A549 (cell line): ENCODE measurements at regions not wholly inside any gene's neighbourhood (a gene's known extent, or its start where the extent isn't known, plus 50 kb on each side); places are given as distances from the start of the nearest gene placed in this dataset.

Experiments used
- ATAC-seq, 2 experiments: fragments of 200-7000 bp in 1 of 2; fragments of >200 bp in 1 of 2; cut with Nextera tagmentation in 1 of 2; cut with Tn5 transposase in 1 of 2; 3 replicates each; pipeline versions ENCODE4 v1.8.0 to v1.9.1; 2018 to 2020; ENCODE audit warnings: mild to moderate bottlenecking in 1 of 2, moderate library complexity in 1 of 2
- CTCF ChIA-PET: fragments of 300-600 bp; sonication (Branson Sonifier 250); formaldehyde crosslinking; extraction: SDS; loops from one replicate; lab custom pipeline; 2021; ENCODE audit warnings: antibody characterized with exemption, inconsistent platforms; lab: Yijun Ruan, JAX
- POLR2A ChIA-PET: fragments of 350-600 bp; formaldehyde crosslinking; extraction: SDS; loops from one replicate; lab custom pipeline; 2021; ENCODE audit warnings: antibody characterized with exemption, inconsistent platforms; lab: Yijun Ruan, JAX
- DNase-seq, 2 experiments: peaks; one replicate each; pipeline versions ENCODE4 v3.0.0 to v3.0.0-alpha.2; 2011 to 2016; ENCODE audit warnings: low read depth in 1 of 2, low spot score in 1 of 2
- FAIRE-seq: peaks from 2 replicates; lab custom pipeline; 2011; peaks lifted over from hg19 to GRCh38; lab: Jason Lieb, UNC
- H3K27ac ChIP-seq, 2 experiments: fragments of >200 bp; sonication (Bioruptor Twin); formaldehyde crosslinking; 3 replicates each; pipeline ENCODE4 v1.5.1; 2016 to 2017
- H3K4me1 ChIP-seq: fragments of >200 bp; sonication (Bioruptor Twin); formaldehyde crosslinking; 3 replicates; pipeline ENCODE4 v1.6.1; 2016
- H3K4me2 ChIP-seq: fragments of >200 bp; sonication (Bioruptor Twin); formaldehyde crosslinking; 3 replicates; pipeline ENCODE4 v1.6.1; 2016
- H3K4me3 ChIP-seq: fragments of >200 bp; sonication (Bioruptor Twin); formaldehyde crosslinking; 3 replicates; pipeline ENCODE4 v1.5.1; 2016
- H3K9me3 ChIP-seq: fragments of >200 bp; sonication (Bioruptor Twin); formaldehyde crosslinking; 3 replicates; pipeline ENCODE4 v1.6.1; 2016
- EHMT2 ChIP-seq: fragments of 200-600 bp; sonication (generic); IDR thresholded peaks from 2 replicates; pipeline ENCODE4 v1.6.1; 2016; ENCODE audit warnings: antibody characterized with exemption, low read depth, mild to moderate bottlenecking, moderate library complexity
- EP300 ChIP-seq, 2 experiments: fragments of >200 bp; sonication (Bioruptor Twin); formaldehyde crosslinking; IDR thresholded peaks; 2 replicates in 1 of 2; 3 replicates in 1 of 2; pipeline ENCODE4 v1.6.1; 2016 to 2017
- HOXB13 ChIP-seq: fragments of 250-450 bp; sonication (Bioruptor Pico); IDR thresholded peaks from 2 replicates; pipeline ENCODE4 v1.5.0; 2020; ENCODE audit warnings: low read depth, mild to moderate bottlenecking, moderate library complexity
- HOXB5 ChIP-seq: fragments of 250-450 bp; sonication (Bioruptor Pico); IDR thresholded peaks from 2 replicates; pipeline ENCODE4 v1.5.0; 2020; ENCODE audit warnings: mild to moderate bottlenecking, moderate library complexity
- JUNB ChIP-seq: fragments of >200 bp; sonication (Bioruptor Twin); formaldehyde crosslinking; IDR thresholded peaks from 2 replicates; pipeline ENCODE4 v1.6.1; 2016
- MAFK ChIP-seq: fragments of 450-650 bp; IDR thresholded peaks from 2 replicates; pipeline ENCODE4 v1.6.1; 2014; ENCODE audit not compliant: partially characterized antibody
- MAZ ChIP-seq: fragments of 150-350 bp; IDR thresholded peaks from 2 replicates; pipeline ENCODE4 v1.6.1; 2014; ENCODE audit warnings: antibody characterized with exemption, low read depth, low read length, borderline replicate concordance
- NPAS2 ChIP-seq: fragments of 250-450 bp; sonication (Bioruptor Pico); IDR thresholded peaks from 2 replicates; pipeline ENCODE4 v1.8.0; 2022; ENCODE audit warnings: mild to moderate bottlenecking, moderate library complexity, borderline replicate concordance
- POLR2AphosphoS2 ChIP-seq: conservative IDR thresholded peaks from 2 replicates; pipeline ENCODE4 v1.6.1; 2012; ENCODE audit warnings: low read length, improper control_type of control experiment, inconsistent platforms
- RFX5 ChIP-seq: fragments of 450-650 bp; IDR thresholded peaks from 2 replicates; pipeline ENCODE4 v1.7.1; 2014; ENCODE audit warnings: antibody characterized with exemption, mild to moderate bottlenecking, moderate library complexity
- SMC3 ChIP-seq: fragments of >200 bp; sonication (Bioruptor Twin); formaldehyde crosslinking; IDR thresholded peaks from 3 replicates; pipeline ENCODE4 v1.6.1; 2018; ENCODE audit warnings: inconsistent platforms
- SREBF2 ChIP-seq: fragments of 450-650 bp; IDR thresholded peaks from 2 replicates; pipeline ENCODE4 v1.6.1; 2014; ENCODE audit warnings: mild to moderate bottlenecking, moderate library complexity
- TP53 ChIP-seq: fragments of 250-450 bp; sonication (Bioruptor Pico); IDR thresholded peaks from 2 replicates; pipeline ENCODE4 v1.5.0; 2021; ENCODE audit warnings: mild to moderate bottlenecking, moderate library complexity
- ZC3H11A ChIP-seq: fragments of 450-650 bp; IDR thresholded peaks from 2 replicates; pipeline ENCODE4 v1.6.1; 2014; ENCODE audit warnings: antibody characterized with exemption, mild to moderate bottlenecking
- ZFP36 ChIP-seq: fragments of 450-650 bp; IDR thresholded peaks from 2 replicates; pipeline ENCODE4 v1.6.1; 2014; ENCODE audit warnings: borderline replicate concordance; ENCODE audit not compliant: partially characterized antibody
- ZSCAN20 ChIP-seq: fragments of 250-450 bp; sonication (Bioruptor Pico); IDR thresholded peaks from 2 replicates; pipeline ENCODE4 v1.8.0; 2022; ENCODE audit warnings: mild to moderate bottlenecking, moderate library complexity
- WGBS: methylation state at CpG from one replicate; pipeline ENCODE4 v1.1.6; 2017; ENCODE audit errors: missing lambda C conversion rate; 5-methylcytosine and 5-hydroxymethylcytosine counted together
- TF ChIP-seq, protein P1 (sequence below): fragments of >200 bp; sonication (Bioruptor Twin); formaldehyde crosslinking; IDR thresholded peaks from 3 replicates; pipeline ENCODE4 v1.6.1; 2016
- TF ChIP-seq, protein P2 (sequence below): fragments of 150-350 bp; IDR thresholded peaks from 2 replicates; pipeline ENCODE4 v1.6.1; 2014; ENCODE audit warnings: low read depth, mild to moderate bottlenecking, low read length
- TF ChIP-seq, protein P3 (sequence below): IDR thresholded peaks from 2 replicates; pipeline ENCODE4 v1.6.1; 2012; ENCODE audit warnings: low read depth, borderline replicate concordance

- CTCF ChIA-PET: interaction anchor here (1.7 kb wide), 1 partner anchor 10 kb away, joined by 3 read pairs; no protein-coding TSS in a partner anchor
- Histone ChIP-seq H3K4me1 (no peaks in the 10 kb centered on the region), H3K4me2 (no peak overlapping the region), H3K27ac (no peak overlapping the region), H3K4me3 (no peak overlapping the region), H3K9me3 (no peaks in the 10 kb centered on the region)
- ATAC-seq: no peak
- no peak for DNase-seq
- TF ChIP-seq TP53 (CRISPR knock-in tag): no peak
- TF ChIP-seq ZSCAN20 (CRISPR knock-in tag): no peak
- TF ChIP-seq ZFP36: no peak
- TF ChIP-seq, protein P1, sequence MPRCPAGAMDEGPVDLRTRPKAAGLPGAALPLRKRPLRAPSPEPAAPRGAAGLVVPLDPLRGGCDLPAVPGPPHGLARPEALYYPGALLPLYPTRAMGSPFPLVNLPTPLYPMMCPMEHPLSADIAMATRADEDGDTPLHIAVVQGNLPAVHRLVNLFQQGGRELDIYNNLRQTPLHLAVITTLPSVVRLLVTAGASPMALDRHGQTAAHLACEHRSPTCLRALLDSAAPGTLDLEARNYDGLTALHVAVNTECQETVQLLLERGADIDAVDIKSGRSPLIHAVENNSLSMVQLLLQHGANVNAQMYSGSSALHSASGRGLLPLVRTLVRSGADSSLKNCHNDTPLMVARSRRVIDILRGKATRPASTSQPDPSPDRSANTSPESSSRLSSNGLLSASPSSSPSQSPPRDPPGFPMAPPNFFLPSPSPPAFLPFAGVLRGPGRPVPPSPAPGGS: no peak
- no peak for TF ChIP-seq JUNB
- TF ChIP-seq MAFK: peak; percentile 41
- TF ChIP-seq HOXB5: no peak
- no peak for TF ChIP-seq EHMT2
- TF ChIP-seq, protein P2, sequence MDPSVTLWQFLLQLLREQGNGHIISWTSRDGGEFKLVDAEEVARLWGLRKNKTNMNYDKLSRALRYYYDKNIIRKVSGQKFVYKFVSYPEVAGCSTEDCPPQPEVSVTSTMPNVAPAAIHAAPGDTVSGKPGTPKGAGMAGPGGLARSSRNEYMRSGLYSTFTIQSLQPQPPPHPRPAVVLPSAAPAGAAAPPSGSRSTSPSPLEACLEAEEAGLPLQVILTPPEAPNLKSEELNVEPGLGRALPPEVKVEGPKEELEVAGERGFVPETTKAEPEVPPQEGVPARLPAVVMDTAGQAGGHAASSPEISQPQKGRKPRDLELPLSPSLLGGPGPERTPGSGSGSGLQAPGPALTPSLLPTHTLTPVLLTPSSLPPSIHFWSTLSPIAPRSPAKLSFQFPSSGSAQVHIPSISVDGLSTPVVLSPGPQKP: no peak
- POLR2A ChIA-PET: no interaction called here
- no peak for FAIRE-seq
These were observed 2167.9 kb upstream of the C9orf72 start for GRCh38 chr9:29741169-29741568.

DNA sequence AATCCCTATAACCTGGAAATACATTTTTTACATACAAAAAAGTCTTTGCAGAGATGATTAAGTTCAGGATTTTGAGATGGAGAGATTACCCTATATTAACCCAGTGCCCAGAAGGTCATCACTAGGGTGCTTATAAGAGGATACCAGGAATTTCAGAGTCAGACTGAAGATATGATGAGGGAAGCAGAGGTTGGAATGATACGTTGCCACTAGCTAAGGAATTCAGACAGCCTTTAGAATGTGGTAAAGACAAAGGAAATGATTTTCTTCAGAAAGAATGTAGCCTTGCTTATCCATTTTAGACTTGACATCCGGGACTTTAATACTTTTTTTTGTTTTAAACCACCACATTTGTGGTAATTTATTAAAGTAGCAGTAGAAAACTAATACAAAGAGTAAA, 2176.8 kb upstream of the C9orf72 start:
- ChIA-PET CTCF (no interaction called here), POLR2A (no interaction called here)
- H3K4me1 ChIP-seq: no peaks in the 10 kb centered on the region
- ATAC-seq (no peak), DNase-seq (no peak), FAIRE-seq (no peak)
- no peak overlapping the region for H3K4me2 ChIP-seq
- no peak overlapping the region for H3K27ac ChIP-seq
- H3K9me3 ChIP-seq: no peaks in the 10 kb centered on the region
- H3K4me3 ChIP-seq: no peak overlapping the region
- TF ChIP-seq NPAS2 (CRISPR knock-in tag): no peak
- TF ChIP-seq ZSCAN20 (CRISPR knock-in tag): no peak
- TF ChIP-seq SREBF2: no peak
- TF ChIP-seq ZC3H11A: no peak
- TF ChIP-seq POLR2AphosphoS2: no peak
- TF ChIP-seq, protein P3, sequence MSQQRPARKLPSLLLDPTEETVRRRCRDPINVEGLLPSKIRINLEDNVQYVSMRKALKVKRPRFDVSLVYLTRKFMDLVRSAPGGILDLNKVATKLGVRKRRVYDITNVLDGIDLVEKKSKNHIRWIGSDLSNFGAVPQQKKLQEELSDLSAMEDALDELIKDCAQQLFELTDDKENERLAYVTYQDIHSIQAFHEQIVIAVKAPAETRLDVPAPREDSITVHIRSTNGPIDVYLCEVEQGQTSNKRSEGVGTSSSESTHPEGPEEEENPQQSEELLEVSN: no peak
- no peak for TF ChIP-seq SMC3
- no peak for TF ChIP-seq EP300 (IDR thresholded peaks at IDR 0.05)
- no peak for TF ChIP-seq HOXB13 (CRISPR knock-in tag)
- TF ChIP-seq, protein P1: no peak
- 1% methylated on average over 2 of the region's 2 CpGs for WGBS

DNA sequence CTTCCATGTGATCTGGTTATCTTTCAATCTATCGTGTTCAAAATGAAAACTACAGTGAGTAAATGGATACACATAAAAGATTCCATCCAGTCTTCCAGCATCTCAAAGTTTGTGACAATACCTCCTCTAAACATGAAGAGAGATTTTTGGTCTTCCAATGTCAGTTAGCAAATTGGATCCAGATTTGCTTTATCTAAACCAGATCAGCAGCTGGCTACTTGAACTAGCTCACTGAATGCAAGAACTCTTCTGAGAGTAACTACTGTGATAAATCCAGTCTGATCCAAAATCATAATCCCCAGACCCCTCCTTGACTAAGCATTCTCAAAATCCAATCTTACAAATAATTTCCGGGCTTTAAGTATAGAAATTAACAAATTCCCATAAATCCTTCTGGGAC, 2177.9 kb upstream of the C9orf72 start:
- no peak overlapping the region for H3K27ac ChIP-seq
- 3% methylated on average over 2 of the region's 2 CpGs for WGBS
- ATAC-seq: no peak
- H3K9me3 ChIP-seq: no peaks in the 10 kb centered on the region
- TF ChIP-seq RFX5 (no peak), MAZ (no peak), TP53 (CRISPR knock-in tag) (no peak)
- H3K4me1 ChIP-seq: no peaks in the 10 kb centered on the region
- CTCF ChIA-PET: no interaction called here
- no peak overlapping the region for H3K4me3 ChIP-seq
- H3K4me2 ChIP-seq: no peak overlapping the region
- no peak for FAIRE-seq
- DNase-seq: no peak
- POLR2A ChIA-PET: no interaction called here
